MM.1S (cell line): ENCODE measurements at regions not wholly inside any gene's neighbourhood (a gene's known extent, or its start where the extent isn't known, plus 50 kb on each side); places are given as distances from the start of the nearest gene placed in this dataset.

ENCODE experiments used
- DNase-seq: peaks from one replicate; pipeline ENCODE4 v3.0.0-alpha.2; 2015
- H2AFZ ChIP-seq: fragments of 300-600 bp; sonication (generic); 2 replicates; pipeline ENCODE4 v1.6.0; 2016; ENCODE audit warnings: antibody characterized with exemption, low read length
- H3F3A ChIP-seq: fragments of 300-600 bp; sonication (generic); 2 replicates; pipeline ENCODE4 v1.6.1; 2016; ENCODE audit warnings: mild to moderate bottlenecking, antibody characterized with exemption, low read length, moderate library complexity, mixed read lengths; ENCODE audit not compliant: insufficient read depth
- H3K27ac ChIP-seq: fragments of 300-600 bp; sonication (generic); 2 replicates; pipeline ENCODE4 v1.5.1; 2016; ENCODE audit warnings: mild to moderate bottlenecking, low read length
- H3K27me3 ChIP-seq: fragments of 300-600 bp; sonication (generic); replicated peaks from 2 replicates; pipeline ENCODE4 v1.6.0; 2016; ENCODE audit warnings: low read length; ENCODE audit not compliant: insufficient read depth
- H3K36me3 ChIP-seq: fragments of 300-600 bp; sonication (generic); replicated peaks from 2 replicates; pipeline ENCODE4 v1.6.1; 2016; ENCODE audit warnings: mild to moderate bottlenecking, low read length, mixed read lengths; ENCODE audit not compliant: insufficient read depth
- H3K4me1 ChIP-seq: fragments of 300-600 bp; sonication (generic); 2 replicates; pipeline ENCODE4 v1.6.1; 2016; ENCODE audit warnings: low read length, mixed read lengths
- H3K4me2 ChIP-seq: fragments of 300-600 bp; sonication (generic); 2 replicates; pipeline ENCODE4 v1.6.0; 2016; ENCODE audit warnings: low read depth, low read length
- H3K4me3 ChIP-seq: fragments of 300-600 bp; sonication (generic); 2 replicates; pipeline ENCODE4 v1.5.1; 2016; ENCODE audit warnings: low read length, mixed read lengths
- H3K79me2 ChIP-seq: fragments of 300-600 bp; sonication (generic); 2 replicates; pipeline ENCODE4 v1.6.1; 2016; ENCODE audit warnings: mixed run types, low read length, mixed read lengths
- H3K9ac ChIP-seq: fragments of 300-600 bp; sonication (generic); 2 replicates; pipeline ENCODE4 v1.6.1; 2016; ENCODE audit warnings: low read length, mixed read lengths
- H3K9me2 ChIP-seq: fragments of 300-600 bp; sonication (generic); replicated peaks from 2 replicates; pipeline ENCODE4 v1.6.1; 2016; ENCODE audit warnings: mild to moderate bottlenecking, low read length, mixed read lengths; ENCODE audit not compliant: insufficient read depth
- H3K9me3 ChIP-seq: fragments of 300-600 bp; sonication (generic); replicated peaks from 2 replicates; pipeline ENCODE4 v1.6.1; 2016; ENCODE audit warnings: mild to moderate bottlenecking, low read length, mixed read lengths; ENCODE audit not compliant: insufficient read depth
- H4K20me1 ChIP-seq: fragments of 300-600 bp; sonication (generic); 2 replicates; pipeline ENCODE4 v1.6.1; 2016; ENCODE audit warnings: mild to moderate bottlenecking, low read length, moderate library complexity, mixed read lengths; ENCODE audit not compliant: insufficient read depth
- CTCF ChIP-seq: fragments of 300-600 bp; sonication (generic); IDR thresholded peaks from 2 replicates; pipeline ENCODE4 v1.5.1; 2016; ENCODE audit warnings: antibody characterized with exemption, low read length, mixed read lengths
- EZH2 ChIP-seq: fragments of 300-600 bp; sonication (generic); optimal IDR thresholded peaks from 2 replicates; pipeline ENCODE3; 2017; ENCODE audit warnings: low read depth, mild to moderate bottlenecking, antibody characterized with exemption, low read length, mixed read lengths
- EZH2phosphoT487 ChIP-seq: fragments of 300-600 bp; sonication (generic); IDR thresholded peaks from 2 replicates; pipeline ENCODE4 v1.6.1; 2018; ENCODE audit warnings: antibody characterized with exemption, low read length

DNA sequence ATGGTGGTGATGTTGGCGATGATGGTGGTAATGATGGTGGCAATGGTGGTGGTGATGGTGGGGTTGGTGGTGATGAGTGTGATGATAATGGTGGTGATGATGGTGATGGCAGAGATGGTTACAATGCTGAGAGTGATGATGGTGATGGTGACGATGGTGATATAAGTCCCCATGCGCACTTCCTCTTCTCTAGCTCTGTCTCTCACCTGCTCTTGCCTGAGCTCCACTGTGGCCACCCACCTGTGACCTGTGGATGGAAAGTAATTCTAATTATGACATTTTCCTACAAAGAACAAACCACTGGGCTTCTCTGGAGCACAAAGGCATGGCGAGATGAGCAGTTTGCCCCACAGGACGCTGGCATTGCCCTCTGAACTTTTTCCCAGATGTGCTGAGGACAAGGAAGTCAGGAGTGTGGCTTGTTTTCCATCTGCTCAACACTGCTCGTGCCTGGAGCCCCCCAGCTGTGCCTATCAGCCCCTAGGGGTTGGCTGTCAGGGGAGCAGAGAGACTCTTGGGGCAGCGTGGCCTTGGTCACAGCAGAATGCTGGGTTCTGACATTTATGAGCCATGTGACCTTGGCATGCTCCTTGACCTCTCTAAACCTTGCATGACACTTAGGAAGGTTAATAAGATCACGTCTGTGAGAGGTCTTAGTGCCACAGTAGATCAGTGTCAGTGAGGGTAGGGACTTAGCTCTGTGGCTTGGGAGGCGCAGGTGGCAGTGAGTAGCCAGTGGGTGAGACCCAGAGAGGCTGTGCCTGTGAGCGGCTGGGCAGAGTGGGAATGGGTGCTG, 68.4 kb downstream of the RRM2 start:
- Histone ChIP-seq H2AFZ (no peak overlapping the region), H4K20me1 (no peaks in the 10 kb centered on the region)
- DNase-seq: no peak

GRCh38 chr2:10191554-10191953, 69.0 kb downstream of the RRM2 start:
- Histone ChIP-seq H3K36me3 (no peaks in the 10 kb centered on the region), H3K27me3 (no peaks in the 10 kb centered on the region), H3K79me2 (no peaks in the 10 kb centered on the region), H3K4me3 (no peak overlapping the region), H3K27ac (no peak overlapping the region), H2AFZ (no peak overlapping the region), H3K4me2 (no peak overlapping the region), H3K9ac (no peak overlapping the region), H3K9me3 (no peaks in the 10 kb centered on the region), H3F3A (no peaks in the 10 kb centered on the region), H3K9me2 (no peaks in the 10 kb centered on the region), H4K20me1 (no peaks in the 10 kb centered on the region), H3K4me1 (no peaks in the 10 kb centered on the region)
- TF ChIP-seq EZH2phosphoT487: no peak
- no peak for TF ChIP-seq EZH2
- no peak for TF ChIP-seq CTCF
- DNase-seq: no peak

More for the DNA sequence above, 68.4 kb downstream of the RRM2 start:
- no peak overlapping the region for H3K4me3 ChIP-seq
- TF ChIP-seq EZH2phosphoT487 (no peak), CTCF (no peak), EZH2 (no peak)
- no peaks in the 10 kb centered on the region for H3K9me3 ChIP-seq
- H3K9ac ChIP-seq: no peak overlapping the region
- H3K79me2 ChIP-seq: no peaks in the 10 kb centered on the region
- H3K27me3 ChIP-seq: no peaks in the 10 kb centered on the region
- no peaks in the 10 kb centered on the region for H3K9me2 ChIP-seq
- H3K4me2 ChIP-seq: no peak overlapping the region
- H3K36me3 ChIP-seq: no peaks in the 10 kb centered on the region
- no peaks in the 10 kb centered on the region for H3K4me1 ChIP-seq
- no peak overlapping the region for H3K27ac ChIP-seq
- H3F3A ChIP-seq: no peaks in the 10 kb centered on the region

DNA sequence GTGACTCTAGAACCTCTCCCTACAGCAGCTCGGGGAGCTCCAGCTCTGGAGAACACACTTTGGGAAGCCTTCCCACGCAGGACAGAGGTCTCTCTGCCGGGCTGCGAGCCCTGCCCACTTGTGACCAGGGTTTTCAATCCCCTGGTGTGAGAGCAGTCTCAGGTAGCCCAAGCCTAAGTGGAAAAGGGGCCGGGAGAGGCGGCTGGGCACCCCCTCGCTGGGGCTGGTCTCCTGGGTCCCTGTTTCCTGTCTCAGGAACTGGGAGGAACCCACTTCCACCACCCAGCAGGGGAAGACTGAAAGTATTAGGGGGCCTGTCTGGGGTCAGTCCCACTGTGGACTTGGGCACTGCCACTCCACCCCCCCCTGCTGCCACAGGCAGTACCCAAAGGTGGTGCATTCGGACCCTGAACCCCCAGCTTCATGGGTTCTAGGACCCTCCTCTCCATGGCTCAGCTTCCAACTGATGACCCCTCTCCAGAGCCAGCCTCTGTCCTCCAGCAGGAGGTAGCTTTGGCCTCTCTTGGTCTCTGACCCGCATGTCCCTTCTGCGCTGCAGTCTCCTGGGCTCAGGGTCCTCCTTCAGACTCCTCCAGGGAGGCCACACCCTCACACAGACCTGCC, 70.0 kb downstream of the RRM2 start:
- H3K9me3 ChIP-seq: no peaks in the 10 kb centered on the region
- TF ChIP-seq CTCF: no peak
- TF ChIP-seq EZH2phosphoT487: no peak
- no peak for TF ChIP-seq EZH2
- H3K79me2 ChIP-seq: no peaks in the 10 kb centered on the region
- H2AFZ ChIP-seq: no peak overlapping the region
- no peak overlapping the region for H3K4me3 ChIP-seq
- no peak overlapping the region for H3K27ac ChIP-seq
- H3F3A ChIP-seq: no peaks in the 10 kb centered on the region
- H4K20me1 ChIP-seq: no peaks in the 10 kb centered on the region
- H3K9ac ChIP-seq: no peak overlapping the region
- H3K9me2 ChIP-seq: no peaks in the 10 kb centered on the region
- no peak for DNase-seq
- H3K4me1 ChIP-seq: no peaks in the 10 kb centered on the region
- no peaks in the 10 kb centered on the region for H3K36me3 ChIP-seq
- no peaks in the 10 kb centered on the region for H3K27me3 ChIP-seq
- H3K4me2 ChIP-seq: no peak overlapping the region
